CD4-positive, alpha-beta T cell (primary cell): ENCODE measurements at regions not wholly inside any gene's neighbourhood (a gene's known extent, or its start where the extent isn't known, plus 50 kb on each side); places are given as distances from the start of the nearest gene placed in this dataset.

Experiments
- ATAC-seq: fragments of 200-7000 bp; cut with Tn5 transposase; one replicate; pipeline ENCODE4 v1.10.0; 2022; ENCODE audit warnings: mild to moderate bottlenecking; ENCODE audit not compliant: poor library complexity
- CTCF ChIA-PET: fragments of 350-600 bp; sonication (Branson Sonifier 250); formaldehyde crosslinking; loops from one replicate; lab custom pipeline; 2021; ENCODE audit warnings: antibody characterized with exemption, inconsistent platforms; lab: Charles Lee
- POLR2A ChIA-PET: fragments of 350-600 bp; sonication (Branson Sonifier 250); formaldehyde crosslinking; loops from one replicate; lab custom pipeline; 2021; ENCODE audit warnings: antibody characterized with exemption, inconsistent platforms; lab: Charles Lee
- DNase-seq, 14 experiments: peaks; one replicate each; pipeline ENCODE4 v3.0.0-alpha.2; 2013 to 2020; ENCODE audit warnings: mixed read lengths in 2 of 14
- H3K27ac ChIP-seq, 2 donors: one replicate each; pipeline versions ENCODE4 v1.5.1 to v1.7.0; 2013; ENCODE audit warnings: low read length in 2 of 2, low read depth in 1 of 2, mild to moderate bottlenecking in 1 of 2
- H3K27me3 ChIP-seq, 2 experiments: 1 replicate in 1 of 2; 2 replicates in 1 of 2; pipeline versions ENCODE4 v1.6.1 to v1.7.0; 2013; ENCODE audit warnings: low read length in 2 of 2, control low read depth in 1 of 2, mild to moderate bottlenecking in 1 of 2, moderate library complexity in 1 of 2; ENCODE audit not compliant: insufficient read depth in 2 of 2, control insufficient read depth in 1 of 2
- H3K36me3 ChIP-seq: one replicate; pipeline ENCODE4 v1.6.1; 2013; ENCODE audit warnings: low read length, control low read depth; ENCODE audit not compliant: insufficient read depth
- H3K4me1 ChIP-seq: one replicate; pipeline ENCODE4 v1.6.1; 2013; ENCODE audit warnings: low read length, control low read depth; ENCODE audit not compliant: insufficient read depth
- H3K4me3 ChIP-seq: one replicate; pipeline ENCODE4 v1.5.1; 2013; ENCODE audit warnings: mild to moderate bottlenecking, low read length, moderate library complexity
- H3K9me3 ChIP-seq, 2 experiments: 1 replicate in 1 of 2; 2 replicates in 1 of 2; pipeline versions ENCODE4 v1.6.1 to v1.7.0; 2013; ENCODE audit warnings: low read length in 2 of 2, mild to moderate bottlenecking in 2 of 2, control low read depth in 1 of 2, moderate library complexity in 1 of 2; ENCODE audit not compliant: control insufficient read depth in 1 of 2, insufficient read depth in 1 of 2
- H3K27ac Mint-ChIP-seq: one replicate; pipeline ENCODE4 v1.8.0; 2020; ENCODE audit warnings: mixed read lengths
- H3K27me3 Mint-ChIP-seq: one replicate; pipeline ENCODE4 v1.8.0; 2021; ENCODE audit warnings: mixed read lengths
- H3K36me3 Mint-ChIP-seq: one replicate; pipeline ENCODE4 v1.8.0; 2021; ENCODE audit warnings: low read depth, mixed read lengths
- H3K4me1 Mint-ChIP-seq: one replicate; pipeline ENCODE4 v1.8.0; 2021; ENCODE audit warnings: low read depth, mixed read lengths
- H3K4me3 Mint-ChIP-seq: one replicate; pipeline ENCODE4 v1.8.0; 2020; ENCODE audit warnings: mild to moderate bottlenecking, mixed read lengths
- H3K9me3 Mint-ChIP-seq: one replicate; pipeline ENCODE4 v1.8.0; 2020; ENCODE audit warnings: mixed read lengths
- intact Hi-C, 2 experiments: fragments of 100-400 bp; cut with DNase I in 1 of 2; cut with micrococcal nuclease in 1 of 2; formaldehyde crosslinking; loops; one replicate each; pipeline versions ENCODE4 v1.15.1 to v1.9.0; 2023 to 2025; cut with DNase I, micrococcal nuclease
- TF ChIP-seq, protein P1 (sequence below): fragments of 200-600 bp; IDR thresholded peaks from one replicate; pipeline ENCODE4 v1.8.0; 2022; ENCODE audit warnings: antibody characterized with exemption, mild to moderate bottlenecking

DNA sequence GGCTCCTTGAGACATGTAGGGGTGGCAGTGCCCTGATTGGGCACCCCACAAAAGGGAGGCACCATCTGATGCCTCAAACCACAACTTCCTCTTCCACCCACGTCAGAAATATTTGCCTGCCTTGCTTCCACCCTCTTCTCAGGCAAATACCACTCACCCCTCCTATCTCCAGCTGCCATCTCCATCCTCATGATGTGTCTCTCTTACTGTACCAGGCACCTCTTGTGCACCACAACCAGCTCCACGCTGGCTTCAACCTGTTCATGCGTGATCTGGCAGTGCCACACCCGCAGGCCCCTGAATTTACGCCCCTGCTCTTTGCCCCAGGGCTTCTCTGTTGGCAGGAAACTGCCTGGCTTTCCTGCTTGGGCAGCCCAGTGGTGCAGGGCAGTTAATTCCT is 87.8 kb upstream of the HSPA9 start:
- ChIA-PET CTCF (no interaction called here), POLR2A (interaction anchor here (1.1 kb wide), 1 partner anchor 9 kb away, joined by 3 read pairs; no protein-coding TSS in a partner anchor)
- Mint-ChIP-seq H3K27ac (no peak overlapping the region), H3K9me3 (no peaks in the 10 kb centered on the region), H3K4me3 (peak overlapping the region; percentile 18), H3K4me1 (peaks cover 15% of the 10 kb centered on the region), H3K27me3 (peaks cover 93% of the 10 kb centered on the region), H3K36me3 (no peaks in the 10 kb centered on the region)
- Histone ChIP-seq H3K27me3 (peaks cover 83 to 92% of the 10 kb centered on the region in 2 experiments), H3K9me3 (peaks cover 0 to 34% of the 10 kb centered on the region in 2 experiments), H3K4me1 (peaks cover 19% of the 10 kb centered on the region), H3K4me3 (no peak overlapping the region), H3K36me3 (no peaks in the 10 kb centered on the region), H3K27ac (no peak overlapping the region)
- DNase-seq (peak in 6 of 14 experiments; percentile 3 to 73 (median 52)), ATAC-seq (peak; percentile 91)
- TF ChIP-seq, protein P1, sequence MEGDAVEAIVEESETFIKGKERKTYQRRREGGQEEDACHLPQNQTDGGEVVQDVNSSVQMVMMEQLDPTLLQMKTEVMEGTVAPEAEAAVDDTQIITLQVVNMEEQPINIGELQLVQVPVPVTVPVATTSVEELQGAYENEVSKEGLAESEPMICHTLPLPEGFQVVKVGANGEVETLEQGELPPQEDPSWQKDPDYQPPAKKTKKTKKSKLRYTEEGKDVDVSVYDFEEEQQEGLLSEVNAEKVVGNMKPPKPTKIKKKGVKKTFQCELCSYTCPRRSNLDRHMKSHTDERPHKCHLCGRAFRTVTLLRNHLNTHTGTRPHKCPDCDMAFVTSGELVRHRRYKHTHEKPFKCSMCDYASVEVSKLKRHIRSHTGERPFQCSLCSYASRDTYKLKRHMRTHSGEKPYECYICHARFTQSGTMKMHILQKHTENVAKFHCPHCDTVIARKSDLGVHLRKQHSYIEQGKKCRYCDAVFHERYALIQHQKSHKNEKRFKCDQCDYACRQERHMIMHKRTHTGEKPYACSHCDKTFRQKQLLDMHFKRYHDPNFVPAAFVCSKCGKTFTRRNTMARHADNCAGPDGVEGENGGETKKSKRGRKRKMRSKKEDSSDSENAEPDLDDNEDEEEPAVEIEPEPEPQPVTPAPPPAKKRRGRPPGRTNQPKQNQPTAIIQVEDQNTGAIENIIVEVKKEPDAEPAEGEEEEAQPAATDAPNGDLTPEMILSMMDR, result no peak
- intact Hi-C loops, result no loop called here

DNA sequence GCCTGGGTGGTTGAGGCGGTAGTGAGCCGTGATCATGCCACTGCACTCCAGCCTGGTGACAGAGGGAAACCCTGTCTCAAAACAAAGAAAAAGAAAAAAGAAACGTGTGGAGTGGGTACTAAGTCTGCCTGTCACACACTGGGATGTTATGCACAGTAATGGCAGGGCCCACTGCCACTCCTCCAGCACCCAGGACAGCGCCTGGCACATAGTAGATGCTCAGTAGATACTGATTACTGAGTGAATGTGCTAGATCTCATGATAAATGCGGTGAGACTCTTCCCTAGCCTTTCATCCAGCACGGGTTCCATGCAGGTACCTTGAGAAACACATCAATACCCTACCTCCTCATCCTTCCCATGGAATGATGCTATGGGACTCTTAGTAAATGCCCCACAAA is 87.4 kb upstream of the HSPA9 start:
- Mint-ChIP-seq H3K4me3 (peak overlapping the region; percentile 18), H3K9me3 (no peaks in the 10 kb centered on the region), H3K27ac (no peak overlapping the region), H3K27me3 (peaks cover 92% of the 10 kb centered on the region), H3K36me3 (no peaks in the 10 kb centered on the region), H3K4me1 (peaks cover 15% of the 10 kb centered on the region)
- TF ChIP-seq, protein P1, result no peak
- Histone ChIP-seq H3K9me3 (peaks cover 0 to 34% of the 10 kb centered on the region in 2 experiments), H3K4me3 (no peak overlapping the region), H3K27ac (no peak overlapping the region), H3K4me1 (peaks cover 17% of the 10 kb centered on the region), H3K27me3 (peaks cover 83 to 90% of the 10 kb centered on the region in 2 experiments), H3K36me3 (no peaks in the 10 kb centered on the region)
- intact Hi-C loops, result no loop called here
- DNase-seq, result peak in 8 of 14 experiments; percentile 12 to 54 (median 25)
- ChIA-PET POLR2A (interaction anchor here (1.1 kb wide), 1 partner anchor 8 kb away, joined by 3 read pairs; no protein-coding TSS in a partner anchor), CTCF (no interaction called here)
- ATAC-seq, result peak; percentile 60

DNA sequence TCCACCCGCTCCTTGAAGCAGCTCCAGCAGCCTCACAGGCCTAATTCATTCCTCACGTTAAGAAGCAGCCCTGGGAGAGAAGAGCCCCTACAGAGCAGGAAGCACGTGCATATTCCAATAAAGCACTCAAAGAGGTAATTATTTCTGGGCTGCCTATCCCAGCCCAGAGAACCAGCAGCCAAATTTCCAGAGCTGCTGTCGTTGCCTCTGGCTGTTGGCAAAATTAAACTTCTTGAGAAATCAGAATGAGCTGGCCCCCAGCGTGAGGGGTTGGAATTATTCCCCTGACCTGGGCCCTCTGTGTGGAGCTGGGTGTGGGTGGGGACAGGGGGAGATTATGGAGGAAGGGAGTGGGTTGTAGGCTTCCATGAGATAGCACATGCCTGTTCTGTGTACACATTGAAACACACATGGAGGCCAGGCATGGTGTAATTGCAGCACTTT is 86.8 kb upstream of the HSPA9 start:
- peaks cover 0 to 35% of the 10 kb centered on the region in 2 experiments for H3K9me3 ChIP-seq
- ATAC-seq (no peak), DNase-seq (no peak)
- Mint-ChIP-seq H3K9me3 (no peaks in the 10 kb centered on the region), H3K27me3 (peaks cover 95% of the 10 kb centered on the region), H3K4me1 (peaks cover 15% of the 10 kb centered on the region), H3K27ac (no peak overlapping the region), H3K36me3 (no peaks in the 10 kb centered on the region), H3K4me3 (no peak overlapping the region)
- ChIA-PET CTCF (no interaction called here), POLR2A (no interaction called here)
- TF ChIP-seq, protein P1, result no peak
- intact Hi-C loops, result no loop called here
- H3K27ac ChIP-seq, result no peak overlapping the region
- no peaks in the 10 kb centered on the region for H3K36me3 ChIP-seq
- H3K4me1 ChIP-seq, result peaks cover 17% of the 10 kb centered on the region
- H3K27me3 ChIP-seq, result peaks cover 83 to 93% of the 10 kb centered on the region in 2 experiments
- no peak overlapping the region for H3K4me3 ChIP-seq
